Vagina (tissue), 2 donors: ENCODE measurements at regions not wholly inside any gene's neighbourhood (a gene's known extent, or its start where the extent isn't known, plus 50 kb on each side); places are given as distances from the start of the nearest gene placed in this dataset.

Experiments
- DNase-seq, 2 donors: peaks; one replicate each; pipeline ENCODE4 v3.0.0-alpha.2; 2017; ENCODE audit errors: extremely low spot score in 2 of 2
- H3K27ac ChIP-seq: fragments of 200-600 bp; sonication (generic); one replicate; pipeline ENCODE4 v1.5.1; 2019
- H3K27me3 ChIP-seq: fragments of 200-600 bp; sonication (generic); one replicate; pipeline ENCODE4 v1.5.1; 2019
- H3K36me3 ChIP-seq, 2 donors: fragments of 200-600 bp; sonication (generic); one replicate each; pipeline ENCODE4 v1.5.1; 2017 to 2019
- H3K4me1 ChIP-seq: fragments of 200-600 bp; sonication (generic); one replicate; pipeline ENCODE4 v1.5.1; 2019
- H3K4me3 ChIP-seq, 2 donors: fragments of 200-600 bp; sonication (generic); 1 replicate in 1 of 2; 2 replicates in 1 of 2; pipeline ENCODE4 v1.5.1; 2016 to 2019
- H3K9me3 ChIP-seq: fragments of 200-600 bp; sonication (generic); one replicate; pipeline ENCODE4 v1.5.1; 2019
- CTCF ChIP-seq, 3 experiments: fragments of 450-650 bp in 2 of 3; fragments of 200-600 bp in 1 of 3; sonication (generic) in 1 of 3; IDR thresholded peaks; one replicate each; pipeline ENCODE4 v1.5.1; 2017 to 2019; ENCODE audit warnings: antibody characterized with exemption in 3 of 3, mild to moderate bottlenecking in 2 of 3, moderate library complexity in 2 of 3
- POLR2A ChIP-seq, 2 donors: fragments of 450-650 bp; IDR thresholded peaks; one replicate each; pipeline ENCODE4 v1.6.1; 2017; ENCODE audit warnings: antibody characterized with exemption in 2 of 2, mild to moderate bottlenecking in 2 of 2, moderate library complexity in 2 of 2
- POLR2AphosphoS5 ChIP-seq, 2 donors: sonication (generic); formaldehyde crosslinking; IDR thresholded peaks; one replicate each; pipeline ENCODE4 v1.9.0; 2017; ENCODE audit warnings: antibody characterized with exemption in 2 of 2, mild to moderate bottlenecking in 2 of 2, low read depth in 1 of 2; ENCODE audit not compliant: insufficient read depth in 1 of 2
- intact Hi-C: fragments of 100-400 bp; cut with DNase I; formaldehyde crosslinking; loops from one replicate; pipeline ENCODE4 v1.15.1; 2023

DNA sequence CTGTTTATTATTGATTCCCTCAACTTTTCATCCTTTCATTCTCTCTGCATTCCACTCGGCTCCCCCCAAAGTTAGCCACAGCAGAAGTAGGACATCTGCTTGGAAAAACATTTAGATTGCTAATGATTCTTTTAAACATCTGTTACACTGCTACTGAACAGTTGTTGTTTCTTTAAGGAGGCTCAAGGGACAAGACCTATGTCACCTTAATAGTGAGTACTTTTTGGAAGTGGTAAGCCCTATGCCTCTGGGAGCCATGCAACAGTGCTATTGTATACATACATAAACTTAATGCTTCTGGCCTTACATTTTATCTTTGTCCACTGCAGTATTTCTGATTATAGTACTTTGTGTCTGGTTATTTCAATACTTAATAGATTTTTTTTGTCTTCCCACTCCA lies 628.2 kb upstream of the FOXG1 start:
- H3K4me1 ChIP-seq: no peaks in the 10 kb centered on the region
- intact Hi-C loops: no loop called here
- DNase-seq: no peak

DNA sequence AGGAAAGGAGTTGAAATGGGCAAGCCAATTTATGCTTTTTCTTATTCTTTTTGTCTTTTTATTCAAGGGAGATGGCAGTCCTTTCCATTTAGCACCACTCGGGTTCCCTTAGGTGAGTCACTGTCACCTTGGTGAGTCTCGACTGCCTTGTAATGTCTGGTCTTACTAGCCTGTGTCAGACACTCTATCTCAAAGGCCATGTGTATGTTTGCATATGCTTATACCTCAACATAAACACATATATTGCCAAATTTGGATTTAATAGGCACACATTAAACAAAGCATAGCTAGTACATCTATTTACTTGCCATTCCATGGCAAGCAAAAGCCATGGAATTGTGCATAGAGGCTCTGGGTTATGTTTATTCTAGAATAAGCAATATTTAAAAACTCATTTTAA lies 624.9 kb upstream of the FOXG1 start:
- Histone ChIP-seq H3K27me3 (no peaks in the 10 kb centered on the region), H3K4me1 (no peaks in the 10 kb centered on the region), H3K27ac (no peak overlapping the region), H3K4me3 (no peak overlapping the region), H3K36me3 (no peaks in the 10 kb centered on the region), H3K9me3 (no peaks in the 10 kb centered on the region)
- DNase-seq: no peak
- TF ChIP-seq CTCF (IDR thresholded peaks at IDR 0.05) (no peak), POLR2AphosphoS5 (IDR thresholded peaks at IDR 0.05; ENCODE audit: insufficient read depth in 1 of 2, low read depth in 1 of 2) (no peak), POLR2A (IDR thresholded peaks at IDR 0.05) (no peak)
- intact Hi-C loops: no loop called here

More for the DNA sequence above, 628.2 kb upstream of the FOXG1 start:
- Histone ChIP-seq H3K4me3 (no peak overlapping the region), H3K36me3 (no peaks in the 10 kb centered on the region), H3K9me3 (no peaks in the 10 kb centered on the region), H3K27ac (no peak overlapping the region), H3K27me3 (no peaks in the 10 kb centered on the region)
- TF ChIP-seq CTCF (IDR thresholded peaks at IDR 0.05) (no peak), POLR2AphosphoS5 (IDR thresholded peaks at IDR 0.05; ENCODE audit: insufficient read depth in 1 of 2, low read depth in 1 of 2) (no peak), POLR2A (IDR thresholded peaks at IDR 0.05) (no peak)

- DNase-seq: no peak
- no peaks in the 10 kb centered on the region for H3K36me3 ChIP-seq
- no peaks in the 10 kb centered on the region for H3K4me1 ChIP-seq
- no peak overlapping the region for H3K4me3 ChIP-seq
- no peaks in the 10 kb centered on the region for H3K9me3 ChIP-seq
- H3K27ac ChIP-seq: no peak overlapping the region
- TF ChIP-seq CTCF (IDR thresholded peaks at IDR 0.05): no peak
- TF ChIP-seq POLR2AphosphoS5 (IDR thresholded peaks at IDR 0.05; ENCODE audit: insufficient read depth in 1 of 2, low read depth in 1 of 2): no peak
- TF ChIP-seq POLR2A (IDR thresholded peaks at IDR 0.05): no peak
- intact Hi-C loops: no loop called here
- no peaks in the 10 kb centered on the region for H3K27me3 ChIP-seq
Measured at GRCh38 chr14:28142400-28143015, 624.1 kb upstream of the FOXG1 start.

DNA sequence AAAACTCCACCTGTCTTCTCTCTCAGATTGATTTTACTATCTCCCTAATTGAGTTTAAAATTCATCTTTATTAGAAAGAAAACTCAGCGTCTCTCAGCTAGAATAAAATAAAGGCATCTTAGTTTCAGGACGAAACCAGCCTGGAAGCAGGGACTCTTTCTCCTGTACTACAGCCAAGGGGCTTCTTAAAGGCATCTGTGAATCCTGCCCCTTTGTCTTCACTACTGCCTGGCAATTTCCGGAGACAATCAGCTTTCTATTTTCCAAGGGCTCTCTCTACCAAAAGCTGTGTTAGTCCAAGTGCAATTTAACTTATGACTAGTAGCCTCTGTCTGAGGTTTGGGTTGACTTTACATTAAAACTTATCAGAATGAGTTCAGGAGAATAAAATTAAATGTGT lies 623.3 kb upstream of the FOXG1 start:
- H3K4me1 ChIP-seq: no peaks in the 10 kb centered on the region
- H3K27ac ChIP-seq: no peak overlapping the region
- no peaks in the 10 kb centered on the region for H3K27me3 ChIP-seq
- H3K36me3 ChIP-seq: no peaks in the 10 kb centered on the region
- no peak for DNase-seq
- TF ChIP-seq CTCF (IDR thresholded peaks at IDR 0.05) (no peak), POLR2A (IDR thresholded peaks at IDR 0.05) (no peak), POLR2AphosphoS5 (IDR thresholded peaks at IDR 0.05; ENCODE audit: insufficient read depth in 1 of 2, low read depth in 1 of 2) (no peak)
- no peak overlapping the region for H3K4me3 ChIP-seq
- intact Hi-C loops: no loop called here
- H3K9me3 ChIP-seq: no peaks in the 10 kb centered on the region

- TF ChIP-seq POLR2A (IDR thresholded peaks at IDR 0.05): no peak
- TF ChIP-seq CTCF (IDR thresholded peaks at IDR 0.05): no peak
- no peak for TF ChIP-seq POLR2AphosphoS5 (IDR thresholded peaks at IDR 0.05; ENCODE audit: insufficient read depth in 1 of 2, low read depth in 1 of 2)
- Histone ChIP-seq H3K27ac (no peak overlapping the region), H3K4me3 (no peak overlapping the region), H3K4me1 (no peaks in the 10 kb centered on the region), H3K27me3 (no peaks in the 10 kb centered on the region), H3K36me3 (no peaks in the 10 kb centered on the region), H3K9me3 (no peaks in the 10 kb centered on the region)
- intact Hi-C loops: no loop called here
- DNase-seq: no peak
Measured at GRCh38 chr14:28151926-28152325, 614.7 kb upstream of the FOXG1 start.
